HCT116 (cell line): ENCODE measurements at regions not wholly inside any gene's neighbourhood (a gene's known extent, or its start where the extent isn't known, plus 50 kb on each side); places are given as distances from the start of the nearest gene placed in this dataset.

Experiments used
- ATAC-seq: fragments of 200-7000 bp; cut with Tn5 transposase; 2 replicates; pipeline ENCODE4 v1.9.1; 2020; ENCODE audit warnings: mild to moderate bottlenecking, moderate library complexity
- BruUV-seq: library from RNA; stranded (reverse); fragments of 400-500 nt; replicated peaks from 2 replicates; lab custom pipeline; 2021; lab: Mats Ljungman, UMichigan
- CTCF ChIA-PET: fragments of 300-600 bp; sonication (Branson Sonifier 250); formaldehyde crosslinking; loops from one replicate; lab custom pipeline; 2021; ENCODE audit warnings: antibody characterized with exemption; lab: Charles Lee
- POLR2A ChIA-PET: fragments of 300-600, 350-600 bp; sonication (Branson Sonifier 250); formaldehyde crosslinking; loops from one replicate; lab custom pipeline; 2021; ENCODE audit warnings: antibody characterized with exemption; lab: Charles Lee
- RAD21 ChIA-PET, 2 experiments: fragments of 300-600 bp; sonication (Branson Sonifier 250); formaldehyde crosslinking; loops; one replicate each; lab custom pipeline; 2023; ENCODE audit warnings: low total read pairs in 2 of 2; ENCODE audit not compliant: uncharacterized antibody in 2 of 2, unreplicated experiment in 2 of 2, low non-redundant PET in 1 of 2; lab: Charles Lee
- DNase-seq: peaks from one replicate; pipeline ENCODE4 v3.0.0-alpha.2; 2010; ENCODE audit warnings: low read depth, low spot score
- H2AFZ ChIP-seq: fragments of 200-600 bp; shearing (Covaris generic), sonication (generic); 2 replicates; pipeline ENCODE4 v1.6.1; 2017; ENCODE audit warnings: low read depth, mixed run types, mixed read lengths, antibody characterized with exemption, low read length; ENCODE audit not compliant: poor library complexity, severe bottlenecking
- H3K27ac ChIP-seq: 2 replicates; pipeline ENCODE4 v1.5.1; 2012; ENCODE audit warnings: low read depth, low read length
- H3K27me3 ChIP-seq: fragments of 200-600 bp; sonication (generic); 2 replicates; pipeline ENCODE4 v1.6.1; 2016; ENCODE audit warnings: mixed run types, low read length, mixed read lengths; ENCODE audit not compliant: insufficient read depth
- H3K36me3 ChIP-seq, 2 experiments: fragments of 200-500 bp in 1 of 2; fragments of 200-600 bp in 1 of 2; sonication (Bioruptor generic) in 1 of 2; sonication (generic) in 1 of 2; 2 replicates each; pipeline versions ENCODE4 v1.5.1 to v1.6.1; 2014 to 2016; ENCODE audit warnings: low read length in 2 of 2, inconsistent platforms in 1 of 2, mixed read lengths in 1 of 2, mixed run types in 1 of 2; ENCODE audit not compliant: insufficient read depth in 2 of 2, control insufficient read depth in 1 of 2
- H3K4me1 ChIP-seq, 2 experiments: fragments of 200-600 bp in 1 of 2; sonication (generic) in 1 of 2; 2 replicates each; pipeline versions ENCODE4 v1.5.1 to v1.6.1; 2012 to 2017; ENCODE audit warnings: low read length in 2 of 2, inconsistent platforms in 1 of 2, mild to moderate bottlenecking in 1 of 2, mixed read lengths in 1 of 2, mixed run types in 1 of 2, moderate library complexity in 1 of 2; ENCODE audit not compliant: insufficient read depth in 2 of 2, control insufficient read depth in 1 of 2
- H3K4me2 ChIP-seq: fragments of 200-600 bp; sonication (generic); 2 replicates; pipeline ENCODE4 v1.6.1; 2017; ENCODE audit warnings: mixed run types, low read length, mixed read lengths
- H3K4me3 ChIP-seq, 2 experiments: fragments of 200-600 bp in 1 of 2; sonication (generic) in 1 of 2; replicated peaks in 1 of 2; 2 replicates each; pipeline ENCODE4 v1.5.1; 2011 to 2016; ENCODE audit warnings: low read length in 2 of 2, control low read depth in 1 of 2, low read depth in 1 of 2, mild to moderate bottlenecking in 1 of 2, mixed read lengths in 1 of 2, mixed run types in 1 of 2
- H3K79me2 ChIP-seq: fragments of 200-600 bp; sonication (generic); 2 replicates; pipeline ENCODE4 v1.6.1; 2017; ENCODE audit warnings: mild to moderate bottlenecking, mixed run types, low read length, moderate library complexity, mixed read lengths; ENCODE audit not compliant: insufficient read depth
- H3K9ac ChIP-seq: fragments of 200-600 bp; sonication (generic); 2 replicates; pipeline ENCODE4 v1.6.1; 2016; ENCODE audit warnings: low read length, mixed read lengths
- H3K9me2 ChIP-seq: fragments of 200-600 bp; sonication (generic), shearing (Covaris generic); 2 replicates; pipeline ENCODE4 v1.6.1; 2017; ENCODE audit warnings: mixed run types, mild to moderate bottlenecking, moderate library complexity; ENCODE audit not compliant: insufficient read depth
- H3K9me3 ChIP-seq, 2 experiments: fragments of 200-500 bp in 1 of 2; fragments of 200-600 bp in 1 of 2; sonication (Bioruptor generic) in 1 of 2; sonication (generic) in 1 of 2; 2 replicates each; pipeline ENCODE4 v1.6.1; 2014 to 2017; ENCODE audit warnings: low read length in 2 of 2, mixed read lengths in 2 of 2, inconsistent platforms in 1 of 2, low read depth in 1 of 2, mild to moderate bottlenecking in 1 of 2, mixed run types in 1 of 2, moderate library complexity in 1 of 2; ENCODE audit not compliant: control insufficient read depth in 1 of 2, insufficient read depth in 1 of 2
- H4K20me1 ChIP-seq: fragments of 200-600 bp; sonication (generic), shearing (Covaris generic); 2 replicates; pipeline ENCODE4 v1.6.1; 2017; ENCODE audit warnings: mixed run types, mild to moderate bottlenecking, moderate library complexity; ENCODE audit not compliant: insufficient read depth
- ATF3 ChIP-seq: IDR thresholded peaks from 2 replicates; pipeline ENCODE4 v1.6.1; 2012
- CBX3 ChIP-seq: IDR thresholded peaks from 2 replicates; pipeline ENCODE4 v1.6.1; 2012; ENCODE audit warnings: low read depth
- CTCF ChIP-seq, 3 experiments: fragments of 200-600 bp in 1 of 3; sonication (generic) in 1 of 3; IDR thresholded peaks in 2 of 3; conservative IDR thresholded peaks in 1 of 3; 2 replicates each; pipeline ENCODE4 v1.5.1; 2012 to 2017; ENCODE audit warnings: low read depth in 2 of 3, low read length in 2 of 3, antibody characterized with exemption in 1 of 3, borderline replicate concordance in 1 of 3, control low read depth in 1 of 3, mild to moderate bottlenecking in 1 of 3, mixed read lengths in 1 of 3, mixed run types in 1 of 3, moderate library complexity in 1 of 3; ENCODE audit not compliant: insufficient read depth in 1 of 3
- POLR2AphosphoS5 ChIP-seq: IDR thresholded peaks from 2 replicates; pipeline ENCODE4 v1.6.1; 2011; ENCODE audit warnings: mild to moderate bottlenecking, low read depth, low read length, moderate library complexity
- REST ChIP-seq: IDR thresholded peaks from 2 replicates; pipeline ENCODE4 v1.6.1; 2012; ENCODE audit warnings: low read depth
- intact Hi-C: fragments of 100-400 bp; cut with micrococcal nuclease; formaldehyde crosslinking; loops from 2 replicates; pipeline ENCODE4 v1.10.0; 2022

GRCh38 chr7:156038345-156038744, 226.1 kb upstream of the SHH start:
- DNase-seq, result no peak
- no peaks in the 10 kb centered on the region for H3K9me3 ChIP-seq
- POLR2A ChIA-PET, result no interaction called here
- no TSS peak for BruUV-seq
- intact Hi-C loops, result no loop called here
- no peak overlapping the region for H3K9ac ChIP-seq
- H3K27ac ChIP-seq, result no peak overlapping the region
- no peak overlapping the region for H2AFZ ChIP-seq
- TF ChIP-seq CTCF (IDR thresholded peaks at IDR 0.05 in 2 of 3, conservative IDR thresholded peaks at IDR 0.05 in 1 of 3; ENCODE audit: borderline replicate concordance in 1 of 3, insufficient read depth in 1 of 3, low read depth in 2 of 3, low read length in 2 of 3) (no peak), CBX3 (no peak), ATF3 (no peak), POLR2AphosphoS5 (no peak), REST (no peak)
- RAD21 ChIA-PET, result no interaction called here
- CTCF ChIA-PET, result no interaction called here
- no peaks in the 10 kb centered on the region for H4K20me1 ChIP-seq
- no peaks in the 10 kb centered on the region for H3K4me1 ChIP-seq
- H3K4me3 ChIP-seq, result no peak overlapping the region
- H3K4me2 ChIP-seq, result no peak overlapping the region
- no peaks in the 10 kb centered on the region for H3K27me3 ChIP-seq
- no peaks in the 10 kb centered on the region for H3K36me3 ChIP-seq
- ATAC-seq, result no peak
- H3K79me2 ChIP-seq, result no peaks in the 10 kb centered on the region
- H3K9me2 ChIP-seq, result no peaks in the 10 kb centered on the region
